HCT116 (cell line): ENCODE measurements at regions not wholly inside any gene's neighbourhood (a gene's known extent, or its start where the extent isn't known, plus 50 kb on each side); places are given as distances from the start of the nearest gene placed in this dataset.

Experiments
- ATAC-seq: fragments of 200-7000 bp; cut with Tn5 transposase; 2 replicates; pipeline ENCODE4 v1.9.1; 2020; ENCODE audit warnings: mild to moderate bottlenecking, moderate library complexity
- BruUV-seq: library from RNA; stranded (reverse); fragments of 400-500 nt; replicated peaks from 2 replicates; lab custom pipeline; 2021; lab: Mats Ljungman, UMichigan
- CTCF ChIA-PET: fragments of 300-600 bp; sonication (Branson Sonifier 250); formaldehyde crosslinking; loops from one replicate; lab custom pipeline; 2021; ENCODE audit warnings: antibody characterized with exemption; lab: Charles Lee
- POLR2A ChIA-PET: fragments of 300-600, 350-600 bp; sonication (Branson Sonifier 250); formaldehyde crosslinking; loops from one replicate; lab custom pipeline; 2021; ENCODE audit warnings: antibody characterized with exemption; lab: Charles Lee
- RAD21 ChIA-PET, 2 experiments: fragments of 300-600 bp; sonication (Branson Sonifier 250); formaldehyde crosslinking; loops; one replicate each; lab custom pipeline; 2023; ENCODE audit warnings: low total read pairs in 2 of 2; ENCODE audit not compliant: uncharacterized antibody in 2 of 2, unreplicated experiment in 2 of 2, low non-redundant PET in 1 of 2; lab: Charles Lee
- DNase-seq: peaks from one replicate; pipeline ENCODE4 v3.0.0-alpha.2; 2010; ENCODE audit warnings: low read depth, low spot score
- H2AFZ ChIP-seq: fragments of 200-600 bp; shearing (Covaris generic), sonication (generic); 2 replicates; pipeline ENCODE4 v1.6.1; 2017; ENCODE audit warnings: low read depth, mixed run types, mixed read lengths, antibody characterized with exemption, low read length; ENCODE audit not compliant: poor library complexity, severe bottlenecking
- H3K27ac ChIP-seq: 2 replicates; pipeline ENCODE4 v1.5.1; 2012; ENCODE audit warnings: low read depth, low read length
- H3K27me3 ChIP-seq: fragments of 200-600 bp; sonication (generic); 2 replicates; pipeline ENCODE4 v1.6.1; 2016; ENCODE audit warnings: mixed run types, low read length, mixed read lengths; ENCODE audit not compliant: insufficient read depth
- H3K36me3 ChIP-seq, 2 experiments: fragments of 200-500 bp in 1 of 2; fragments of 200-600 bp in 1 of 2; sonication (Bioruptor generic) in 1 of 2; sonication (generic) in 1 of 2; 2 replicates each; pipeline versions ENCODE4 v1.5.1 to v1.6.1; 2014 to 2016; ENCODE audit warnings: low read length in 2 of 2, inconsistent platforms in 1 of 2, mixed read lengths in 1 of 2, mixed run types in 1 of 2; ENCODE audit not compliant: insufficient read depth in 2 of 2, control insufficient read depth in 1 of 2
- H3K4me1 ChIP-seq, 2 experiments: fragments of 200-600 bp in 1 of 2; sonication (generic) in 1 of 2; 2 replicates each; pipeline versions ENCODE4 v1.5.1 to v1.6.1; 2012 to 2017; ENCODE audit warnings: low read length in 2 of 2, inconsistent platforms in 1 of 2, mild to moderate bottlenecking in 1 of 2, mixed read lengths in 1 of 2, mixed run types in 1 of 2, moderate library complexity in 1 of 2; ENCODE audit not compliant: insufficient read depth in 2 of 2, control insufficient read depth in 1 of 2
- H3K4me2 ChIP-seq: fragments of 200-600 bp; sonication (generic); 2 replicates; pipeline ENCODE4 v1.6.1; 2017; ENCODE audit warnings: mixed run types, low read length, mixed read lengths
- H3K4me3 ChIP-seq, 2 experiments: fragments of 200-600 bp in 1 of 2; sonication (generic) in 1 of 2; replicated peaks in 1 of 2; 2 replicates each; pipeline ENCODE4 v1.5.1; 2011 to 2016; ENCODE audit warnings: low read length in 2 of 2, control low read depth in 1 of 2, low read depth in 1 of 2, mild to moderate bottlenecking in 1 of 2, mixed read lengths in 1 of 2, mixed run types in 1 of 2
- H3K79me2 ChIP-seq: fragments of 200-600 bp; sonication (generic); 2 replicates; pipeline ENCODE4 v1.6.1; 2017; ENCODE audit warnings: mild to moderate bottlenecking, mixed run types, low read length, moderate library complexity, mixed read lengths; ENCODE audit not compliant: insufficient read depth
- H3K9ac ChIP-seq: fragments of 200-600 bp; sonication (generic); 2 replicates; pipeline ENCODE4 v1.6.1; 2016; ENCODE audit warnings: low read length, mixed read lengths
- H3K9me2 ChIP-seq: fragments of 200-600 bp; sonication (generic), shearing (Covaris generic); 2 replicates; pipeline ENCODE4 v1.6.1; 2017; ENCODE audit warnings: mixed run types, mild to moderate bottlenecking, moderate library complexity; ENCODE audit not compliant: insufficient read depth
- H3K9me3 ChIP-seq, 2 experiments: fragments of 200-500 bp in 1 of 2; fragments of 200-600 bp in 1 of 2; sonication (Bioruptor generic) in 1 of 2; sonication (generic) in 1 of 2; 2 replicates each; pipeline ENCODE4 v1.6.1; 2014 to 2017; ENCODE audit warnings: low read length in 2 of 2, mixed read lengths in 2 of 2, inconsistent platforms in 1 of 2, low read depth in 1 of 2, mild to moderate bottlenecking in 1 of 2, mixed run types in 1 of 2, moderate library complexity in 1 of 2; ENCODE audit not compliant: control insufficient read depth in 1 of 2, insufficient read depth in 1 of 2
- H4K20me1 ChIP-seq: fragments of 200-600 bp; sonication (generic), shearing (Covaris generic); 2 replicates; pipeline ENCODE4 v1.6.1; 2017; ENCODE audit warnings: mixed run types, mild to moderate bottlenecking, moderate library complexity; ENCODE audit not compliant: insufficient read depth
- CBX3 ChIP-seq: IDR thresholded peaks from 2 replicates; pipeline ENCODE4 v1.6.1; 2012; ENCODE audit warnings: low read depth
- CEBPB ChIP-seq: IDR thresholded peaks from 2 replicates; pipeline ENCODE4 v1.6.1; 2012; ENCODE audit warnings: low read depth
- EZH2 ChIP-seq: fragments of 200-600 bp; sonication (generic); IDR thresholded peaks from 2 replicates; pipeline ENCODE4 v1.6.1; 2017; ENCODE audit warnings: antibody characterized with exemption, mixed run types
- FOSL1 ChIP-seq: IDR thresholded peaks from 2 replicates; pipeline ENCODE4 v1.6.1; 2012; ENCODE audit warnings: low read depth
- JUND ChIP-seq: IDR thresholded peaks from 2 replicates; pipeline ENCODE4 v1.6.1; 2012
- SRF ChIP-seq: IDR thresholded peaks from 2 replicates; pipeline ENCODE4 v1.6.1; 2012; ENCODE audit warnings: low read depth
- YY1 ChIP-seq: IDR thresholded peaks from 2 replicates; pipeline ENCODE4 v1.6.1; 2011; ENCODE audit warnings: low read length, low read depth, moderate library complexity, mild to moderate bottlenecking; ENCODE audit not compliant: insufficient replicate concordance; ENCODE audit errors: extremely low read depth
- intact Hi-C: fragments of 100-400 bp; cut with micrococcal nuclease; formaldehyde crosslinking; loops from 2 replicates; pipeline ENCODE4 v1.10.0; 2022
- TF ChIP-seq, protein P1 (sequence below): IDR thresholded peaks from 2 replicates; pipeline ENCODE4 v1.6.1; 2012; ENCODE audit warnings: low read depth
- TF ChIP-seq, protein P2 (sequence below): IDR thresholded peaks from 2 replicates; pipeline ENCODE4 v1.6.1; 2012
- TF ChIP-seq, protein P3 (sequence below), 3 experiments: fragments of 200-600 bp in 1 of 3; sonication (generic) in 1 of 3; IDR thresholded peaks in 2 of 3; conservative IDR thresholded peaks in 1 of 3; 2 replicates each; pipeline ENCODE4 v1.5.1; 2012 to 2017; ENCODE audit warnings: low read depth in 2 of 3, low read length in 2 of 3, antibody characterized with exemption in 1 of 3, borderline replicate concordance in 1 of 3, control low read depth in 1 of 3, mild to moderate bottlenecking in 1 of 3, mixed read lengths in 1 of 3, mixed run types in 1 of 3, moderate library complexity in 1 of 3; ENCODE audit not compliant: insufficient read depth in 1 of 3

DNA sequence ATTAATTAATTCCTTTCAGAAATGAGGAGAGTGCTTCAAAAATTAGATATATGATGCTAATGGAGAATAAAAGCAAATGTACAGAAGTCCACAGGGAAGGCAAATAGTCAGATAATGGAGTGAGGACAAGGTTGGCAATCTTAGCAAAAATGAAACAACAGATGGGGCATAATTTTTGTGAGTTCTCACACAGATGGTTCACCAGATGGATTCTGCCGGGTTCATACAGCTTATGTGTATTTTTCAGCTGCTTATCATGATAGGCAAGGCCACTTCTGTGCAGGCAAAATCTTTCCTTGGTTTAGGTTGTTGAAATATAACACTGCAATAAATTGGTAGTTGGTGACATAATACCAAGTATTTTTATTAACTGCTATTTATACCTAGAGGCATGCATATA is 1539.0 kb upstream of the IGFBP7 start:
- Histone ChIP-seq H3K27ac (no peak overlapping the region), H3K4me3 (no peak overlapping the region), H3K36me3 (no peaks in the 10 kb centered on the region), H3K9ac (no peak overlapping the region), H3K4me2 (no peak overlapping the region), H3K9me3 (peaks cover 6 to 27% of the 10 kb centered on the region in 2 experiments; a peak in 2 of 4 replicates), H3K27me3 (no peaks in the 10 kb centered on the region), H2AFZ (no peak overlapping the region), H3K4me1 (no peaks in the 10 kb centered on the region), H3K79me2 (no peaks in the 10 kb centered on the region), H4K20me1 (no peaks in the 10 kb centered on the region), H3K9me2 (no peaks in the 10 kb centered on the region)
- BruUV-seq: no TSS peak
- CTCF ChIA-PET: no interaction called here
- DNase-seq: no peak
- intact Hi-C loops: no loop called here
- no peak for ATAC-seq
- POLR2A ChIA-PET: no interaction called here
- TF ChIP-seq JUND: no peak
- TF ChIP-seq FOSL1: no peak
- TF ChIP-seq, protein P1, sequence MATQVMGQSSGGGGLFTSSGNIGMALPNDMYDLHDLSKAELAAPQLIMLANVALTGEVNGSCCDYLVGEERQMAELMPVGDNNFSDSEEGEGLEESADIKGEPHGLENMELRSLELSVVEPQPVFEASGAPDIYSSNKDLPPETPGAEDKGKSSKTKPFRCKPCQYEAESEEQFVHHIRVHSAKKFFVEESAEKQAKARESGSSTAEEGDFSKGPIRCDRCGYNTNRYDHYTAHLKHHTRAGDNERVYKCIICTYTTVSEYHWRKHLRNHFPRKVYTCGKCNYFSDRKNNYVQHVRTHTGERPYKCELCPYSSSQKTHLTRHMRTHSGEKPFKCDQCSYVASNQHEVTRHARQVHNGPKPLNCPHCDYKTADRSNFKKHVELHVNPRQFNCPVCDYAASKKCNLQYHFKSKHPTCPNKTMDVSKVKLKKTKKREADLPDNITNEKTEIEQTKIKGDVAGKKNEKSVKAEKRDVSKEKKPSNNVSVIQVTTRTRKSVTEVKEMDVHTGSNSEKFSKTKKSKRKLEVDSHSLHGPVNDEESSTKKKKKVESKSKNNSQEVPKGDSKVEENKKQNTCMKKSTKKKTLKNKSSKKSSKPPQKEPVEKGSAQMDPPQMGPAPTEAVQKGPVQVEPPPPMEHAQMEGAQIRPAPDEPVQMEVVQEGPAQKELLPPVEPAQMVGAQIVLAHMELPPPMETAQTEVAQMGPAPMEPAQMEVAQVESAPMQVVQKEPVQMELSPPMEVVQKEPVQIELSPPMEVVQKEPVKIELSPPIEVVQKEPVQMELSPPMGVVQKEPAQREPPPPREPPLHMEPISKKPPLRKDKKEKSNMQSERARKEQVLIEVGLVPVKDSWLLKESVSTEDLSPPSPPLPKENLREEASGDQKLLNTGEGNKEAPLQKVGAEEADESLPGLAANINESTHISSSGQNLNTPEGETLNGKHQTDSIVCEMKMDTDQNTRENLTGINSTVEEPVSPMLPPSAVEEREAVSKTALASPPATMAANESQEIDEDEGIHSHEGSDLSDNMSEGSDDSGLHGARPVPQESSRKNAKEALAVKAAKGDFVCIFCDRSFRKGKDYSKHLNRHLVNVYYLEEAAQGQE: no peak
- TF ChIP-seq CEBPB: no peak
- TF ChIP-seq YY1: no peak
- no peak for TF ChIP-seq SRF
- TF ChIP-seq, protein P2, sequence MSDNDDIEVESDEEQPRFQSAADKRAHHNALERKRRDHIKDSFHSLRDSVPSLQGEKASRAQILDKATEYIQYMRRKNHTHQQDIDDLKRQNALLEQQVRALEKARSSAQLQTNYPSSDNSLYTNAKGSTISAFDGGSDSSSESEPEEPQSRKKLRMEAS: no peak
- no peak for TF ChIP-seq EZH2
- TF ChIP-seq, protein P3, sequence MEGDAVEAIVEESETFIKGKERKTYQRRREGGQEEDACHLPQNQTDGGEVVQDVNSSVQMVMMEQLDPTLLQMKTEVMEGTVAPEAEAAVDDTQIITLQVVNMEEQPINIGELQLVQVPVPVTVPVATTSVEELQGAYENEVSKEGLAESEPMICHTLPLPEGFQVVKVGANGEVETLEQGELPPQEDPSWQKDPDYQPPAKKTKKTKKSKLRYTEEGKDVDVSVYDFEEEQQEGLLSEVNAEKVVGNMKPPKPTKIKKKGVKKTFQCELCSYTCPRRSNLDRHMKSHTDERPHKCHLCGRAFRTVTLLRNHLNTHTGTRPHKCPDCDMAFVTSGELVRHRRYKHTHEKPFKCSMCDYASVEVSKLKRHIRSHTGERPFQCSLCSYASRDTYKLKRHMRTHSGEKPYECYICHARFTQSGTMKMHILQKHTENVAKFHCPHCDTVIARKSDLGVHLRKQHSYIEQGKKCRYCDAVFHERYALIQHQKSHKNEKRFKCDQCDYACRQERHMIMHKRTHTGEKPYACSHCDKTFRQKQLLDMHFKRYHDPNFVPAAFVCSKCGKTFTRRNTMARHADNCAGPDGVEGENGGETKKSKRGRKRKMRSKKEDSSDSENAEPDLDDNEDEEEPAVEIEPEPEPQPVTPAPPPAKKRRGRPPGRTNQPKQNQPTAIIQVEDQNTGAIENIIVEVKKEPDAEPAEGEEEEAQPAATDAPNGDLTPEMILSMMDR (IDR thresholded peaks at IDR 0.05 in 2 of 3, conservative IDR thresholded peaks at IDR 0.05 in 1 of 3; ENCODE audit: borderline replicate concordance in 1 of 3, insufficient read depth in 1 of 3, low read depth in 2 of 3, low read length in 2 of 3): no peak
- no peak for TF ChIP-seq CBX3
- TF ChIP-seq, all 23 proteins: peak for 0
- RAD21 ChIA-PET: no interaction called here
